Breast epithelium (tissue), 3 donors: ENCODE measurements at regions not wholly inside any gene's neighbourhood (a gene's known extent, or its start where the extent isn't known, plus 50 kb on each side); places are given as distances from the start of the nearest gene placed in this dataset.

ENCODE experiments used
- CTCF ChIP-seq, 3 donors: fragments of 450-650 bp; IDR thresholded peaks; one replicate each; pipeline ENCODE4 v1.5.1; 2016 to 2017; ENCODE audit warnings: antibody characterized with exemption in 3 of 3, mild to moderate bottlenecking in 3 of 3, moderate library complexity in 3 of 3
- POLR2A ChIP-seq: fragments of 450-650 bp; IDR thresholded peaks from one replicate; pipeline ENCODE4 v1.6.1; 2016; ENCODE audit warnings: antibody characterized with exemption, mild to moderate bottlenecking, moderate library complexity
- POLR2AphosphoS5 ChIP-seq, 3 donors: sonication (generic); formaldehyde crosslinking; IDR thresholded peaks; one replicate each; pipeline ENCODE4 v1.6.1; 2017; ENCODE audit warnings: antibody characterized with exemption in 3 of 3

- TF ChIP-seq CTCF (IDR thresholded peaks at IDR 0.05) (no peak), POLR2AphosphoS5 (IDR thresholded peaks at IDR 0.05) (no peak), POLR2A (no peak)
These were observed 302.7 kb upstream of the IRX3 start for GRCh38 chr16:54589326-54589725.
